ENCODE measurements at regions not wholly inside any gene's neighbourhood (a gene's known extent, or its start where the extent isn't known, plus 50 kb on each side); places are given as distances from the start of the nearest gene placed in this dataset.

DNA sequence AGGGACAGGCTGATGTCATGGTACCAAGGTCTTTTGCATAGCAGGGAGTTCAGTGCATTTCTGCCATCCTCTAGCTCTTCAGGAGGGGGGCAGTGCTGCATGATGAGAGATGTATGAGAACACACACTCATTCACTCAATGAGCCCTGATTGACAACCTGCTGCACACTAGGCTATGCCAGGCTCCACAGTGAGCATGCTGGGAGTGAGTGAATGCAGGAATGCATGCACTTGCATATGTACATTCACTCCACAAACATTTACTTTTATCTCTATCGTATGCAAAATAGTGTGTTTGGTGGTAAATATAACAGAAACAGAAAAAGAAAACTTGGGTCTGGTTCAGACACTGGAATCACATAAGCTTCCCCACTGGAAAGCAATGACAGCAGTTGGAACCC, 374.1 kb upstream of the C16orf82 start:
- TF ChIP-seq ZNF274 (IDR thresholded peaks at IDR 0.05; ENCODE audit: low read depth, low read length) (no peak), YY1 (IDR thresholded peaks at IDR 0.05; ENCODE audit: insufficient read depth, insufficient read length) (no peak), SUZ12 (IDR thresholded peaks at IDR 0.05; ENCODE audit: extremely low read depth, insufficient read depth, insufficient read length) (no peak)

Data from NT2/D1 (cell line).